ENCODE measurements at regions not wholly inside any gene's neighbourhood (a gene's known extent, or its start where the extent isn't known, plus 50 kb on each side); places are given as distances from the start of the nearest gene placed in this dataset.

DNA sequence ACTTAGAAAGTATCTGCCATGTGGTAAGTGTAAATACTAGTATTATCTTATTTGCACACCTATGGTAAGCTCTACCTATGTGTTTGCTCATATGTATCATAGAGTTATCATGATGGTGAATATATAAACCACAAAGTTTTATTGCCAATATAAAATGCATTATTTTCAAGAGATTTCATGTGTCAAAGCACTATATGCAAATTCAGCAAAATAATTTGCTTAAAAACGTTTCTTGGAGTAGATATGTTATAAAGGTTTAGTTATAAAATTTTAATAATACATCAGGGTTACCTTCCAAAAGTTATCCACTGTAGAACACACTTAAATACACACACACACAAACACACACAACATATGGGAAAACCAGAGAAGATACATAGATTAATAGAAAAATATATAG lies 1431.7 kb upstream of the C9orf72 start:
- no peak overlapping the region for H3K4me3 ChIP-seq
- DNase-seq (ENCODE audit: low read depth, low spot score) (no peak), FAIRE-seq (no peak), ATAC-seq (no peak)
- BruUV-seq (replicated peaks) = no TSS peak
- CTCF ChIA-PET = no interaction called here
- H3K27ac ChIP-seq (ENCODE audit: control insufficient read depth, insufficient read depth) = no peak overlapping the region
- TF ChIP-seq, protein P1, sequence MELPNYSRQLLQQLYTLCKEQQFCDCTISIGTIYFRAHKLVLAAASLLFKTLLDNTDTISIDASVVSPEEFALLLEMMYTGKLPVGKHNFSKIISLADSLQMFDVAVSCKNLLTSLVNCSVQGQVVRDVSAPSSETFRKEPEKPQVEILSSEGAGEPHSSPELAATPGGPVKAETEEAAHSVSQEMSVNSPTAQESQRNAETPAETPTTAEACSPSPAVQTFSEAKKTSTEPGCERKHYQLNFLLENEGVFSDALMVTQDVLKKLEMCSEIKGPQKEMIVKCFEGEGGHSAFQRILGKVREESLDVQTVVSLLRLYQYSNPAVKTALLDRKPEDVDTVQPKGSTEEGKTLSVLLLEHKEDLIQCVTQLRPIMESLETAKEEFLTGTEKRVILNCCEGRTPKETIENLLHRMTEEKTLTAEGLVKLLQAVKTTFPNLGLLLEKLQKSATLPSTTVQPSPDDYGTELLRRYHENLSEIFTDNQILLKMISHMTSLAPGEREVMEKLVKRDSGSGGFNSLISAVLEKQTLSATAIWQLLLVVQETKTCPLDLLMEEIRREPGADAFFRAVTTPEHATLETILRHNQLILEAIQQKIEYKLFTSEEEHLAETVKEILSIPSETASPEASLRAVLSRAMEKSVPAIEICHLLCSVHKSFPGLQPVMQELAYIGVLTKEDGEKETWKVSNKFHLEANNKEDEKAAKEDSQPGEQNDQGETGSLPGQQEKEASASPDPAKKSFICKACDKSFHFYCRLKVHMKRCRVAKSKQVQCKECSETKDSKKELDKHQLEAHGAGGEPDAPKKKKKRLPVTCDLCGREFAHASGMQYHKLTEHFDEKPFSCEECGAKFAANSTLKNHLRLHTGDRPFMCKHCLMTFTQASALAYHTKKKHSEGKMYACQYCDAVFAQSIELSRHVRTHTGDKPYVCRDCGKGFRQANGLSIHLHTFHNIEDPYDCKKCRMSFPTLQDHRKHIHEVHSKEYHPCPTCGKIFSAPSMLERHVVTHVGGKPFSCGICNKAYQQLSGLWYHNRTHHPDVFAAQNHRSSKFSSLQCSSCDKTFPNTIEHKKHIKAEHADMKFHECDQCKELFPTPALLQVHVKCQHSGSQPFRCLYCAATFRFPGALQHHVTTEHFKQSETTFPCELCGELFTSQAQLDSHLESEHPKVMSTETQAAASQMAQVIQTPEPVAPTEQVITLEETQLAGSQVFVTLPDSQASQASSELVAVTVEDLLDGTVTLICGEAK (IDR thresholded peaks at IDR 0.05; ENCODE audit: borderline replicate concordance) = no peak
- TF ChIP-seq, protein P2, sequence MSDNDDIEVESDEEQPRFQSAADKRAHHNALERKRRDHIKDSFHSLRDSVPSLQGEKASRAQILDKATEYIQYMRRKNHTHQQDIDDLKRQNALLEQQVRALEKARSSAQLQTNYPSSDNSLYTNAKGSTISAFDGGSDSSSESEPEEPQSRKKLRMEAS (IDR thresholded peaks at IDR 0.05; ENCODE audit: low read depth, low read length) = no peak
- TF ChIP-seq POLR2A (IDR thresholded peaks at IDR 0.05; ENCODE audit: low read depth, low read length) = no peak
- no peak for TF ChIP-seq POU2F2 (IDR thresholded peaks at IDR 0.05; ENCODE audit: borderline replicate concordance, low read depth, low read length)
- TF ChIP-seq, protein P3, sequence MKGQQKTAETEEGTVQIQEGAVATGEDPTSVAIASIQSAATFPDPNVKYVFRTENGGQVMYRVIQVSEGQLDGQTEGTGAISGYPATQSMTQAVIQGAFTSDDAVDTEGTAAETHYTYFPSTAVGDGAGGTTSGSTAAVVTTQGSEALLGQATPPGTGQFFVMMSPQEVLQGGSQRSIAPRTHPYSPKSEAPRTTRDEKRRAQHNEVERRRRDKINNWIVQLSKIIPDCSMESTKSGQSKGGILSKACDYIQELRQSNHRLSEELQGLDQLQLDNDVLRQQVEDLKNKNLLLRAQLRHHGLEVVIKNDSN (IDR thresholded peaks at IDR 0.05; ENCODE audit: borderline replicate concordance, extremely low read length, insufficient read depth, low read depth, low read length) = no peak
- H3K9me3 ChIP-seq (replicated peaks; ENCODE audit: control insufficient read depth, insufficient read depth, low read length) = no peaks in the 10 kb centered on the region
- SMC1A ChIA-PET (ENCODE audit: uncharacterized antibody, unreplicated experiment) = interaction anchor here (1.3 kb wide), 1 partner anchor 11 kb away, joined by 3 read pairs; no protein-coding TSS in a partner anchor
- in situ Hi-C loops (cut with MboI) (no loop called here), intact Hi-C loops (cut with micrococcal nuclease; ENCODE audit: unreplicated experiment) (no loop called here)
- WGBS (ENCODE audit: insufficient coverage, insufficient replicate concordance, low lambda C conversion rate, missing lambda C conversion rate) = 0% methylated on average over 1 of the region's 1 CpG
- no peaks in the 10 kb centered on the region for H3K27me3 ChIP-seq (replicated peaks in 1 of 2; ENCODE audit: control insufficient read depth in 2 of 2, insufficient read depth in 2 of 2, low read length in 1 of 2)
- POLR2A ChIA-PET = no interaction called here
- no peak overlapping the region for H3K9ac ChIP-seq (ENCODE audit: control insufficient read depth, insufficient read depth, low read length)
- no peaks in the 10 kb centered on the region for H3K36me3 ChIP-seq (ENCODE audit: control insufficient read depth in 2 of 2, insufficient read depth in 2 of 2, low read length in 1 of 2)
- no peaks in the 10 kb centered on the region for H3K79me2 ChIP-seq (ENCODE audit: control insufficient read depth, insufficient read depth, low read length)
- no peaks in the 10 kb centered on the region for H4K20me1 ChIP-seq (ENCODE audit: control insufficient read depth, insufficient read depth)
- H3K4me1 ChIP-seq (ENCODE audit: control insufficient read depth, insufficient read depth, low read length) = no peaks in the 10 kb centered on the region
- H2AFZ ChIP-seq (ENCODE audit: control insufficient read depth, low read depth, low read length) = no peak overlapping the region
- RAD21 ChIA-PET (ENCODE audit: unreplicated experiment) = no interaction called here
- no peak overlapping the region for H3K4me2 ChIP-seq (ENCODE audit: control insufficient read depth, insufficient read depth)
